ENCODE measurements at regions not wholly inside any gene's neighbourhood (a gene's known extent, or its start where the extent isn't known, plus 50 kb on each side); places are given as distances from the start of the nearest gene placed in this dataset.

- Histone ChIP-seq H3K36me3 (ENCODE audit: insufficient read depth, low read length) (no peaks in the 10 kb centered on the region), H3K9ac (ENCODE audit: low read length) (no peak overlapping the region), H3K9me2 (ENCODE audit: insufficient read depth, low read length) (no peaks in the 10 kb centered on the region), H3F3A (ENCODE audit: insufficient read depth, low read length, poor library complexity, severe bottlenecking) (no peaks in the 10 kb centered on the region), H3K9me3 (ENCODE audit: low read length) (peaks cover 3% of the 10 kb centered on the region), H3K27me3 (ENCODE audit: insufficient read depth, low read depth, low read length) (no peaks in the 10 kb centered on the region), H4K20me1 (ENCODE audit: insufficient read depth) (no peaks in the 10 kb centered on the region), H3K4me2 (ENCODE audit: low read length) (no peak overlapping the region), H3K27ac (ENCODE audit: low read length) (no peak overlapping the region), H3K79me2 (replicated peaks; ENCODE audit: insufficient read depth, low read length) (no peaks in the 10 kb centered on the region), H3K4me3 (ENCODE audit: low read length) (no peak overlapping the region), H2AFZ (ENCODE audit: low read depth, low read length) (no peak overlapping the region)
- no peak for TF ChIP-seq POLR2AphosphoS5 (IDR thresholded peaks at IDR 0.05)
- no peak for TF ChIP-seq EZH2 (IDR thresholded peaks at IDR 0.05; ENCODE audit: borderline replicate concordance, insufficient read depth, low read length, poor library complexity, severe bottlenecking)
- TF ChIP-seq RAD21 (conservative IDR thresholded peaks at IDR 0.05) = no peak
- TF ChIP-seq REST (IDR thresholded peaks at IDR 0.05; ENCODE audit: borderline replicate concordance) = no peak
- TF ChIP-seq SMC3 (conservative IDR thresholded peaks at IDR 0.05; ENCODE audit: poor library complexity) = no peak
- no peak for TF ChIP-seq EP300 (conservative IDR thresholded peaks at IDR 0.05; ENCODE audit: poor library complexity, severe bottlenecking)
- no peak for TF ChIP-seq MXI1 (conservative IDR thresholded peaks at IDR 0.05; ENCODE audit: poor library complexity, severe bottlenecking)
- no peak for TF ChIP-seq CTCF (IDR thresholded peaks at IDR 0.05; ENCODE audit: poor library complexity, severe bottlenecking)
- no peak for TF ChIP-seq TAF1 (IDR thresholded peaks at IDR 0.05; ENCODE audit: low read depth)
Observed at GRCh38 chr12:73321319-73321718, 1049.1 kb downstream of the TRHDE start.

- Histone ChIP-seq H3F3A (ENCODE audit: insufficient read depth, low read length, poor library complexity, severe bottlenecking) (no peaks in the 10 kb centered on the region), H3K27ac (ENCODE audit: low read length) (no peak overlapping the region)
Observed at GRCh38 chr12:73321776-73322175, 1049.6 kb downstream of the TRHDE start.

More at GRCh38 chr12:73321776-73322175, 1049.6 kb downstream of the TRHDE start:
- no peaks in the 10 kb centered on the region for H4K20me1 ChIP-seq (ENCODE audit: insufficient read depth)
- no peak overlapping the region for H2AFZ ChIP-seq (ENCODE audit: low read depth, low read length)
- H3K9me2 ChIP-seq (ENCODE audit: insufficient read depth, low read length) = no peaks in the 10 kb centered on the region
- no peak overlapping the region for H3K4me2 ChIP-seq (ENCODE audit: low read length)
- TF ChIP-seq SMC3 (conservative IDR thresholded peaks at IDR 0.05; ENCODE audit: poor library complexity) (no peak), REST (IDR thresholded peaks at IDR 0.05; ENCODE audit: borderline replicate concordance) (no peak), EP300 (conservative IDR thresholded peaks at IDR 0.05; ENCODE audit: poor library complexity, severe bottlenecking) (no peak), TAF1 (IDR thresholded peaks at IDR 0.05; ENCODE audit: low read depth) (no peak), MXI1 (conservative IDR thresholded peaks at IDR 0.05; ENCODE audit: poor library complexity, severe bottlenecking) (no peak), CTCF (IDR thresholded peaks at IDR 0.05; ENCODE audit: poor library complexity, severe bottlenecking) (no peak), POLR2AphosphoS5 (IDR thresholded peaks at IDR 0.05) (no peak), EZH2 (IDR thresholded peaks at IDR 0.05; ENCODE audit: borderline replicate concordance, insufficient read depth, low read length, poor library complexity, severe bottlenecking) (no peak), RAD21 (conservative IDR thresholded peaks at IDR 0.05) (no peak)
- H3K9ac ChIP-seq (ENCODE audit: low read length) = no peak overlapping the region
- no peaks in the 10 kb centered on the region for H3K79me2 ChIP-seq (replicated peaks; ENCODE audit: insufficient read depth, low read length)
- H3K4me3 ChIP-seq (ENCODE audit: low read length) = no peak overlapping the region
- H3K9me3 ChIP-seq (ENCODE audit: low read length) = peaks cover 3% of the 10 kb centered on the region
- no peaks in the 10 kb centered on the region for H3K36me3 ChIP-seq (ENCODE audit: insufficient read depth, low read length)
- H3K27me3 ChIP-seq (ENCODE audit: insufficient read depth, low read depth, low read length) = no peaks in the 10 kb centered on the region

Data from neural cell (in vitro differentiated cells).